ENCODE measurements at regions not wholly inside any gene's neighbourhood (a gene's known extent, or its start where the extent isn't known, plus 50 kb on each side); places are given as distances from the start of the nearest gene placed in this dataset.

- TF ChIP-seq, protein P1, sequence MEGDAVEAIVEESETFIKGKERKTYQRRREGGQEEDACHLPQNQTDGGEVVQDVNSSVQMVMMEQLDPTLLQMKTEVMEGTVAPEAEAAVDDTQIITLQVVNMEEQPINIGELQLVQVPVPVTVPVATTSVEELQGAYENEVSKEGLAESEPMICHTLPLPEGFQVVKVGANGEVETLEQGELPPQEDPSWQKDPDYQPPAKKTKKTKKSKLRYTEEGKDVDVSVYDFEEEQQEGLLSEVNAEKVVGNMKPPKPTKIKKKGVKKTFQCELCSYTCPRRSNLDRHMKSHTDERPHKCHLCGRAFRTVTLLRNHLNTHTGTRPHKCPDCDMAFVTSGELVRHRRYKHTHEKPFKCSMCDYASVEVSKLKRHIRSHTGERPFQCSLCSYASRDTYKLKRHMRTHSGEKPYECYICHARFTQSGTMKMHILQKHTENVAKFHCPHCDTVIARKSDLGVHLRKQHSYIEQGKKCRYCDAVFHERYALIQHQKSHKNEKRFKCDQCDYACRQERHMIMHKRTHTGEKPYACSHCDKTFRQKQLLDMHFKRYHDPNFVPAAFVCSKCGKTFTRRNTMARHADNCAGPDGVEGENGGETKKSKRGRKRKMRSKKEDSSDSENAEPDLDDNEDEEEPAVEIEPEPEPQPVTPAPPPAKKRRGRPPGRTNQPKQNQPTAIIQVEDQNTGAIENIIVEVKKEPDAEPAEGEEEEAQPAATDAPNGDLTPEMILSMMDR (IDR thresholded peaks at IDR 0.05; ENCODE audit: control insufficient read depth, insufficient read depth, low read depth, low read length, missing control alignments) = no peak
- no peak for DNase-seq (ENCODE audit: low read depth)
- no peak overlapping the region for H3K4me3 ChIP-seq (ENCODE audit: control insufficient read depth, low read depth, low read length)
These were observed 889.0 kb downstream of the TBC1D22A start for GRCh38 chr22:47651216-47651987.

DNA sequence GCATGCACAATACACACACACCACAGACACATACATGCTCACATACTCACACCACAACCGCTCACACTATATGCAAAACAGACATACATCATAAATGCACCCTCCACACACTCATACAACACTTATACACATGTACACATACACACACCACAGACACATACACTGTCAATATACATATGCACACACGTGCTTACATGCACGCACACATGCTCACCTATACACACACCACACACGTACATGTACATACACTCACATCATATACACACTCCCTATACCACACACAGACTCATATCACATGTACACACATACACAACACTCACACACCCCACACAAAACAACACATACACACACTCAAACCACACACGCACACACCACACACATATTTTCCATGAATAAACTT is 885.3 kb downstream of the TBC1D22A start:
- TF ChIP-seq, protein P1 (IDR thresholded peaks at IDR 0.05; ENCODE audit: control insufficient read depth, insufficient read depth, low read depth, low read length, missing control alignments) = no peak

GRCh38 chr22:47647181-47647580 is 884.7 kb downstream of the TBC1D22A start:
- TF ChIP-seq, protein P1 (IDR thresholded peaks at IDR 0.05; ENCODE audit: control insufficient read depth, insufficient read depth, low read depth, low read length, missing control alignments) = no peak

More for the DNA sequence above, 885.3 kb downstream of the TBC1D22A start:
- DNase-seq (ENCODE audit: low read depth) = no peak
- H3K4me3 ChIP-seq (ENCODE audit: control insufficient read depth, low read depth, low read length) = no peak overlapping the region

GRCh38 chr22:47645923-47646322 is 883.5 kb downstream of the TBC1D22A start:
- TF ChIP-seq, protein P1 (IDR thresholded peaks at IDR 0.05; ENCODE audit: control insufficient read depth, insufficient read depth, low read depth, low read length, missing control alignments) = no peak
- no peak overlapping the region for H3K4me3 ChIP-seq (ENCODE audit: control insufficient read depth, low read depth, low read length)

More at GRCh38 chr22:47647181-47647580, 884.7 kb downstream of the TBC1D22A start:
- no peak overlapping the region for H3K4me3 ChIP-seq (ENCODE audit: control insufficient read depth, low read depth, low read length)
- no peak for DNase-seq (ENCODE audit: low read depth)

GRCh38 chr22:47645450-47645914 is 883.0 kb downstream of the TBC1D22A start:
- no peak for DNase-seq (ENCODE audit: low read depth)
- no peak overlapping the region for H3K4me3 ChIP-seq (ENCODE audit: control insufficient read depth, low read depth, low read length)
- TF ChIP-seq, protein P1 (IDR thresholded peaks at IDR 0.05; ENCODE audit: control insufficient read depth, insufficient read depth, low read depth, low read length, missing control alignments) = no peak

More at GRCh38 chr22:47645923-47646322, 883.5 kb downstream of the TBC1D22A start:
- DNase-seq (ENCODE audit: low read depth) = no peak

DNA sequence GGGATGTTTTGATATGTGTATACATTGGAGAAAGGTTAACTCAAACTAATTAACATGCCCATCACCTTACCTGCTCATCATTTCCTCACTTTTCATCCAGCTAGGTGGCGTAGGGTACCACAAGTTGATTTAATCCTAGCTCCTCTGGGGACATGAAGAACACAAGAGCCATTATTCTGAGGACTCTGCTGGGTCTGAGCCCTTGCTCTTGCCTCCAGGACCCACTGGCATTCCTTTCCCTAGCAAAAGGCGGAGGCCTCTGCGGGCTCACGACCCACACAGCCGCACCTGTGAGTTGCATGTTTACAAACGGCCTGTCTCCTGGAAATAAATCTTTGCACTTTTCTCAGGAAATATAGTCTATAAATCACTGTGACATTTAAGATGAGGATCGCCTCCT is 871.9 kb downstream of the TBC1D22A start:
- TF ChIP-seq, protein P1 (IDR thresholded peaks at IDR 0.05; ENCODE audit: control insufficient read depth, insufficient read depth, low read depth, low read length, missing control alignments) = no peak
- no peak for DNase-seq (ENCODE audit: low read depth)
- no peak overlapping the region for H3K4me3 ChIP-seq (ENCODE audit: control insufficient read depth, low read depth, low read length)

Measured in AG09309 (cell line).